H1 (cell line): ENCODE measurements at regions not wholly inside any gene's neighbourhood (a gene's known extent, or its start where the extent isn't known, plus 50 kb on each side); places are given as distances from the start of the nearest gene placed in this dataset.

Experiments used
- CTCF ChIA-PET: fragments of 300-600 bp; sonication (Branson Sonifier 250); formaldehyde crosslinking; loops from one replicate; lab custom pipeline; 2021; ENCODE audit not compliant: partially characterized antibody; lab: Charles Lee
- POLR2A ChIA-PET: fragments of 300-600 bp; sonication (Branson Sonifier 250); formaldehyde crosslinking; loops from one replicate; lab custom pipeline; 2021; ENCODE audit warnings: inconsistent platforms; ENCODE audit not compliant: partially characterized antibody; lab: Charles Lee
- DNase-seq, 2 experiments: peaks; one replicate each; pipeline versions ENCODE4 v3.0.0 to v3.0.0-alpha.2; 2010 to 2022; ENCODE audit warnings: low spot score in 2 of 2, low read depth in 1 of 2, mixed read lengths in 1 of 2
- FAIRE-seq: peaks from 2 replicates; lab custom pipeline; 2011; peaks lifted over from hg19 to GRCh38; lab: Jason Lieb, UNC
- H2AFZ ChIP-seq: 2 replicates; pipeline ENCODE4 v1.8.1; 2012; ENCODE audit warnings: low read length, inconsistent platforms
- H2AK5ac ChIP-seq: 2 replicates; pipeline ENCODE4 v1.6.1; 2013; ENCODE audit warnings: low read depth, low read length
- H2BK120ac ChIP-seq: replicated peaks from 2 replicates; pipeline ENCODE3; 2013; ENCODE audit warnings: low read depth, low read length, inconsistent platforms
- H2BK12ac ChIP-seq: 2 replicates; pipeline ENCODE4 v1.6.1; 2013; ENCODE audit warnings: low read depth, low read length
- H2BK15ac ChIP-seq: 2 replicates; pipeline ENCODE4 v1.6.1; 2013; ENCODE audit warnings: low read length
- H2BK20ac ChIP-seq: 2 replicates; pipeline ENCODE4 v1.6.1; 2013; ENCODE audit warnings: low read length
- H2BK5ac ChIP-seq: 2 replicates; pipeline ENCODE4 v1.6.1; 2013; ENCODE audit warnings: low read depth, low read length
- H3K14ac ChIP-seq: 2 replicates; pipeline ENCODE4 v1.6.1; 2013; ENCODE audit warnings: inconsistent platforms; ENCODE audit not compliant: insufficient read length
- H3K18ac ChIP-seq: 2 replicates; pipeline ENCODE4 v1.6.1; 2013; ENCODE audit warnings: low read length; ENCODE audit errors: extremely low read depth
- H3K23ac ChIP-seq: 2 replicates; pipeline ENCODE4 v1.6.1; 2013; ENCODE audit warnings: inconsistent platforms; ENCODE audit not compliant: insufficient read length
- H3K23me2 ChIP-seq: 2 replicates; pipeline ENCODE4 v1.6.1; 2013; ENCODE audit warnings: low read depth, low read length
- H3K27ac ChIP-seq: 2 replicates; pipeline ENCODE4 v1.6.1; 2011; ENCODE audit warnings: low read depth, low read length, inconsistent platforms
- H3K27me3 ChIP-seq, 4 experiments: replicated peaks in 1 of 4; 1 replicate in 1 of 4; 2 replicates in 3 of 4; pipeline versions ENCODE4 v1.6.1 to v1.8.1; 2011 to 2013; ENCODE audit warnings: low read length in 3 of 4, mild to moderate bottlenecking in 3 of 4, inconsistent platforms in 2 of 4, mixed read lengths in 2 of 4, moderate library complexity in 1 of 4; ENCODE audit not compliant: control insufficient read depth in 3 of 4, insufficient read depth in 3 of 4; ENCODE audit errors: extremely low read depth in 1 of 4
- H3K36me3 ChIP-seq, 4 experiments: 2 replicates each; pipeline versions ENCODE4 v1.6.1 to v1.8.1; 2011 to 2013; ENCODE audit warnings: mild to moderate bottlenecking in 4 of 4, low read length in 3 of 4, moderate library complexity in 2 of 4, control low read depth in 1 of 4, inconsistent platforms in 1 of 4; ENCODE audit not compliant: insufficient read depth in 4 of 4, control insufficient read depth in 2 of 4
- H3K4ac ChIP-seq: replicated peaks from 2 replicates; pipeline ENCODE3; 2013; ENCODE audit warnings: low read length, low read depth, mixed read lengths, inconsistent platforms; ENCODE audit not compliant: insufficient read length
- H3K4me1 ChIP-seq, 4 experiments: replicated peaks in 1 of 4; 1 replicate in 1 of 4; 2 replicates in 3 of 4; pipeline versions ENCODE4 v1.6.1 to v1.8.1; 2011 to 2013; ENCODE audit warnings: low read length in 3 of 4, inconsistent platforms in 2 of 4, mixed read lengths in 1 of 4; ENCODE audit not compliant: insufficient read depth in 4 of 4, control insufficient read depth in 3 of 4
- H3K4me2 ChIP-seq, 2 experiments: 2 replicates each; pipeline versions ENCODE4 v1.6.1 to v1.8.1; 2011 to 2013; ENCODE audit warnings: low read depth in 2 of 2, low read length in 2 of 2, control low read depth in 1 of 2, inconsistent platforms in 1 of 2, mild to moderate bottlenecking in 1 of 2; ENCODE audit not compliant: insufficient read depth in 1 of 2
- H3K4me3 ChIP-seq, 4 experiments: fragments of 200-600, 300-600 bp in 1 of 4; sonication (generic), shearing (Covaris generic), sonication (Bioruptor Twin) in 1 of 4; 2 replicates each; pipeline versions ENCODE4 v1.5.1 to v1.8.1; 2011 to 2016; ENCODE audit warnings: low read length in 4 of 4, low read depth in 3 of 4, control low read depth in 2 of 4, inconsistent platforms in 2 of 4, mild to moderate bottlenecking in 2 of 4, mixed read lengths in 1 of 4, moderate library complexity in 1 of 4; ENCODE audit not compliant: insufficient read depth in 2 of 4; ENCODE audit errors: extremely low read depth in 1 of 4
- H3K56ac ChIP-seq: replicated peaks from 2 replicates; pipeline ENCODE3; 2013; ENCODE audit warnings: low read depth, mild to moderate bottlenecking, mixed read lengths, low read length, inconsistent platforms; ENCODE audit not compliant: insufficient read length
- H3K79me1 ChIP-seq: 2 replicates; pipeline ENCODE4 v1.6.1; 2013; ENCODE audit warnings: low read depth, low read length, control low read depth
- H3K79me2 ChIP-seq, 2 experiments: 2 replicates each; pipeline versions ENCODE4 v1.6.1 to v1.8.1; 2012 to 2013; ENCODE audit warnings: low read length in 2 of 2, mild to moderate bottlenecking in 2 of 2, inconsistent platforms in 1 of 2; ENCODE audit not compliant: insufficient read depth in 2 of 2, control insufficient read depth in 1 of 2
- H3K9ac ChIP-seq, 4 experiments: replicated peaks in 1 of 4; 1 replicate in 1 of 4; 2 replicates in 3 of 4; pipeline versions ENCODE4 v1.6.1 to v1.8.1; 2011 to 2013; ENCODE audit warnings: low read depth in 3 of 4, low read length in 3 of 4, control low read depth in 2 of 4, mild to moderate bottlenecking in 2 of 4, moderate library complexity in 2 of 4, inconsistent platforms in 1 of 4; ENCODE audit errors: extremely low read depth in 1 of 4
- H3K9me3 ChIP-seq, 2 experiments: 2 replicates each; pipeline versions ENCODE4 v1.6.1 to v1.8.1; 2012 to 2013; ENCODE audit warnings: mild to moderate bottlenecking in 2 of 2, moderate library complexity in 2 of 2, control low read depth in 1 of 2, inconsistent platforms in 1 of 2, low read depth in 1 of 2, low read length in 1 of 2, mixed read lengths in 1 of 2; ENCODE audit not compliant: insufficient read depth in 2 of 2
- H4K20me1 ChIP-seq, 2 experiments: replicated peaks in 1 of 2; 2 replicates each; pipeline versions ENCODE3 to v1.8.1; 2011 to 2013; ENCODE audit warnings: inconsistent platforms in 2 of 2, low read length in 2 of 2, mild to moderate bottlenecking in 1 of 2; ENCODE audit not compliant: insufficient read depth in 2 of 2, control insufficient read depth in 1 of 2
- H4K5ac ChIP-seq: 2 replicates; pipeline ENCODE4 v1.6.1; 2013; ENCODE audit warnings: low read length, low read depth, mixed read lengths, inconsistent platforms; ENCODE audit not compliant: insufficient read length
- H4K8ac ChIP-seq: 2 replicates; pipeline ENCODE4 v1.8.0; 2013; ENCODE audit warnings: mild to moderate bottlenecking, moderate library complexity, low read length, inconsistent platforms; ENCODE audit not compliant: insufficient read depth; ENCODE audit errors: extremely low read depth
- H4K91ac ChIP-seq: replicated peaks from 2 replicates; pipeline ENCODE3; 2013; ENCODE audit warnings: low read length, mixed read lengths, inconsistent platforms; ENCODE audit not compliant: insufficient read length
- JUN ChIP-seq: IDR thresholded peaks from 2 replicates; pipeline ENCODE4 v1.6.1; 2011; ENCODE audit warnings: low read depth, mild to moderate bottlenecking, improper control_type of control experiment, low read length
- POLR2AphosphoS5 ChIP-seq: IDR thresholded peaks from 2 replicates; pipeline ENCODE4 v1.6.1; 2011; ENCODE audit warnings: low read depth, low read length
- RAD21 ChIP-seq, 2 experiments: IDR thresholded peaks in 1 of 2; conservative IDR thresholded peaks in 1 of 2; 2 replicates each; pipeline ENCODE4 v1.6.1; 2011; ENCODE audit warnings: low read depth in 2 of 2, low read length in 2 of 2, improper control_type of control experiment in 1 of 2, inconsistent platforms in 1 of 2, mild to moderate bottlenecking in 1 of 2, moderate library complexity in 1 of 2
- TAF7 ChIP-seq: optimal IDR thresholded peaks from 2 replicates; pipeline ENCODE3; 2011; ENCODE audit warnings: low read depth, mild to moderate bottlenecking, inconsistent platforms, low read length, moderate library complexity, borderline replicate concordance
- WGBS, 2 experiments: shearing (Covaris generic) in 1 of 2; methylation state at CpG; one replicate each; pipeline versions ENCODE4 v1.1.6 to v1.1.7; 2013 to 2015; ENCODE audit warnings: low lambda C conversion rate in 2 of 2, mixed read lengths in 2 of 2, inconsistent platforms in 1 of 2, low coverage in 1 of 2, missing lambda C conversion rate in 1 of 2; ENCODE audit not compliant: insufficient replicate concordance in 2 of 2, insufficient coverage in 1 of 2, insufficient read length in 1 of 2; ENCODE audit errors: extremely low coverage in 1 of 2, missing lambda C conversion rate in 1 of 2; 5-methylcytosine and 5-hydroxymethylcytosine counted together

GRCh38 chr2:23221236-23221635 is 163.7 kb upstream of the KLHL29 start:
- Histone ChIP-seq H2BK120ac (no peak overlapping the region), H3K4me3 (no peak overlapping the region)

More at GRCh38 chr2:23221236-23221635, 163.7 kb upstream of the KLHL29 start:
- Histone ChIP-seq H4K8ac (no peak overlapping the region), H3K79me2 (no peaks in the 10 kb centered on the region), H2AFZ (no peak overlapping the region), H2BK5ac (no peak overlapping the region), H3K23ac (no peak overlapping the region), H3K4me2 (no peak overlapping the region), H4K20me1 (no peaks in the 10 kb centered on the region), H3K27me3 (no peaks in the 10 kb centered on the region), H4K5ac (no peak overlapping the region), H3K9ac (no peak overlapping the region), H4K91ac (no peak overlapping the region), H3K27ac (no peak overlapping the region), H3K4me1 (no peaks in the 10 kb centered on the region), H2BK12ac (no peak overlapping the region), H3K36me3 (no peaks in the 10 kb centered on the region)
- no peak for FAIRE-seq
- POLR2A ChIA-PET = no interaction called here
- TF ChIP-seq POLR2AphosphoS5 (no peak), JUN (no peak), TAF7 (no peak), RAD21 (IDR thresholded peaks at IDR 0.05 in 1 of 2, conservative IDR thresholded peaks at IDR 0.05 in 1 of 2; ENCODE audit: low read depth in 2 of 2, low read length in 2 of 2) (peak in 1 of 2 experiments; percentile 26; a peak in 2 of 4 replicates)
- TF ChIP-seq, all 59 proteins: peak for 1
- Histone ChIP-seq H2BK15ac (no peak overlapping the region), H3K14ac (no peak overlapping the region), H3K4ac (no peak overlapping the region), H3K56ac (no peak overlapping the region), H2AK5ac (no peak overlapping the region), H3K9me3 (no peaks in the 10 kb centered on the region), H3K18ac (no peak overlapping the region), H3K23me2 (no peaks in the 10 kb centered on the region), H3K79me1 (no peaks in the 10 kb centered on the region), H2BK20ac (no peak overlapping the region)
- no peak for DNase-seq
- 86% methylated on average over 5 of the region's 5 CpGs; no CpG with 5 or more reads in 1 of the 2 experiments for WGBS, 2 experiments
- CTCF ChIA-PET = interaction anchor here (0.6 to 1.7 kb wide), 4 partner anchors 8 to 162 kb away, joined by 3 to 5 read pairs (median 3); no protein-coding TSS in a partner anchor
